ENCODE measurements at regions not wholly inside any gene's neighbourhood (a gene's known extent, or its start where the extent isn't known, plus 50 kb on each side); places are given as distances from the start of the nearest gene placed in this dataset.

DNA sequence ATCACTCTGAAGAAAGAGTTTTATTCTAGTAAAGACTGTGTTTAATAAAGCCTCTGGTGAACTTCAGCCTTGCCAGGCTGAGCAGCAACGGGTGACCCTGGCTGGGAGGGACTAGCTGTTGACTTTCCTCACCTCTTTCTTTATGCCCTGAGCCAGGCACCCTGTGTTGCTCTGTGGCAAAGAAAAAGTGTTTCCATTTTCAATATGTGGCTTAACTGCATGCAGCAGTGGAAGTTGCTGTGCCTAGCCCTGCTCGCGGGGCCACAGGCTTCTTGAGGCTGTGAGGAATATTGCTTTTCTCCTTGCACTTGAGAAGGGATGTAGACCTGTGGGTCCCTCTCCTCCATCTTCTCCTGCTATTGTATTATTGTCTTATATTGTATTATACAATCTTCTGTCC, 67.0 kb downstream of the CXCL12 start:
- TF ChIP-seq, protein P1, sequence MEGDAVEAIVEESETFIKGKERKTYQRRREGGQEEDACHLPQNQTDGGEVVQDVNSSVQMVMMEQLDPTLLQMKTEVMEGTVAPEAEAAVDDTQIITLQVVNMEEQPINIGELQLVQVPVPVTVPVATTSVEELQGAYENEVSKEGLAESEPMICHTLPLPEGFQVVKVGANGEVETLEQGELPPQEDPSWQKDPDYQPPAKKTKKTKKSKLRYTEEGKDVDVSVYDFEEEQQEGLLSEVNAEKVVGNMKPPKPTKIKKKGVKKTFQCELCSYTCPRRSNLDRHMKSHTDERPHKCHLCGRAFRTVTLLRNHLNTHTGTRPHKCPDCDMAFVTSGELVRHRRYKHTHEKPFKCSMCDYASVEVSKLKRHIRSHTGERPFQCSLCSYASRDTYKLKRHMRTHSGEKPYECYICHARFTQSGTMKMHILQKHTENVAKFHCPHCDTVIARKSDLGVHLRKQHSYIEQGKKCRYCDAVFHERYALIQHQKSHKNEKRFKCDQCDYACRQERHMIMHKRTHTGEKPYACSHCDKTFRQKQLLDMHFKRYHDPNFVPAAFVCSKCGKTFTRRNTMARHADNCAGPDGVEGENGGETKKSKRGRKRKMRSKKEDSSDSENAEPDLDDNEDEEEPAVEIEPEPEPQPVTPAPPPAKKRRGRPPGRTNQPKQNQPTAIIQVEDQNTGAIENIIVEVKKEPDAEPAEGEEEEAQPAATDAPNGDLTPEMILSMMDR (IDR thresholded peaks at IDR 0.05): no peak
- TF ChIP-seq POLR2A (IDR thresholded peaks at IDR 0.05): no peak
